ENCODE measurements at regions not wholly inside any gene's neighbourhood (a gene's known extent, or its start where the extent isn't known, plus 50 kb on each side); places are given as distances from the start of the nearest gene placed in this dataset.

DNA sequence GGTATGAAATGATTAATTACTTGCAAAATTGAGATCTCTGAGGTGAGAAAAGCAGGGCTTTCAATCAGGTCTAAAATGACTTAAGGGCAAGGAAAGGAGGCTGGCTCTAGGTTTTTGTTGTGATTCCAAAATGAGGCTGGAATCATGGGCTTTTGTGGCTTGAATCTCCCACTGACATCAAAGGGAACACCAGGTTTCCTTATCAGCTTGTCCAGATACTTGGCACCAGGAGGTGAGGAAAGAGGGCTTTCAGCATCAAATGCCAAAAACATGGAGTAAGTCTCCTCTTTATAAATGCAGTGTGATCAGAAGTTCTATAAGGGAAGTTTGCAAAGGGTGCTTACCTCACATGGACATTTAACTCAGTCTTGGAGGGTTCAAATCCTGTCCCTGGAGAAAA, 402.3 kb downstream of the NDFIP2 start:
- TF ChIP-seq, protein P1, sequence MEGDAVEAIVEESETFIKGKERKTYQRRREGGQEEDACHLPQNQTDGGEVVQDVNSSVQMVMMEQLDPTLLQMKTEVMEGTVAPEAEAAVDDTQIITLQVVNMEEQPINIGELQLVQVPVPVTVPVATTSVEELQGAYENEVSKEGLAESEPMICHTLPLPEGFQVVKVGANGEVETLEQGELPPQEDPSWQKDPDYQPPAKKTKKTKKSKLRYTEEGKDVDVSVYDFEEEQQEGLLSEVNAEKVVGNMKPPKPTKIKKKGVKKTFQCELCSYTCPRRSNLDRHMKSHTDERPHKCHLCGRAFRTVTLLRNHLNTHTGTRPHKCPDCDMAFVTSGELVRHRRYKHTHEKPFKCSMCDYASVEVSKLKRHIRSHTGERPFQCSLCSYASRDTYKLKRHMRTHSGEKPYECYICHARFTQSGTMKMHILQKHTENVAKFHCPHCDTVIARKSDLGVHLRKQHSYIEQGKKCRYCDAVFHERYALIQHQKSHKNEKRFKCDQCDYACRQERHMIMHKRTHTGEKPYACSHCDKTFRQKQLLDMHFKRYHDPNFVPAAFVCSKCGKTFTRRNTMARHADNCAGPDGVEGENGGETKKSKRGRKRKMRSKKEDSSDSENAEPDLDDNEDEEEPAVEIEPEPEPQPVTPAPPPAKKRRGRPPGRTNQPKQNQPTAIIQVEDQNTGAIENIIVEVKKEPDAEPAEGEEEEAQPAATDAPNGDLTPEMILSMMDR (IDR thresholded peaks at IDR 0.05) = no peak
- TF ChIP-seq POLR2A (IDR thresholded peaks at IDR 0.05) (no peak), POLR2AphosphoS5 (IDR thresholded peaks at IDR 0.05) (no peak)

Data from prostate gland (tissue), 2 donors.